ENCODE measurements at regions not wholly inside any gene's neighbourhood (a gene's known extent, or its start where the extent isn't known, plus 50 kb on each side); places are given as distances from the start of the nearest gene placed in this dataset.

- no peak for TF ChIP-seq POLR2A (IDR thresholded peaks at IDR 0.05)
- TF ChIP-seq CTCF (IDR thresholded peaks at IDR 0.05 in 4 of 5, conservative IDR thresholded peaks at IDR 0.05 in 1 of 5) = no peak
Measured at GRCh38 chr14:75365116-75365515, 62.7 kb upstream of the JDP2 start.

Data from gastrocnemius medialis (tissue), 4 donors.